Hepatocyte (in vitro differentiated cells): ENCODE measurements at regions not wholly inside any gene's neighbourhood (a gene's known extent, or its start where the extent isn't known, plus 50 kb on each side); places are given as distances from the start of the nearest gene placed in this dataset.

Source experiments
- EZH2 ChIP-seq: fragments of 200-600 bp; sonication (generic); IDR thresholded peaks from 2 replicates; pipeline ENCODE4 v1.6.1; 2016; ENCODE audit warnings: antibody characterized with exemption, mild to moderate bottlenecking, borderline replicate concordance
- EZH2phosphoT487 ChIP-seq: fragments of 200-600 bp; sonication (generic); IDR thresholded peaks from one replicate; pipeline ENCODE4 v1.6.1; 2018; ENCODE audit warnings: antibody characterized with exemption, mild to moderate bottlenecking, low read depth, moderate library complexity; ENCODE audit not compliant: unreplicated experiment, severe bottlenecking
- TF ChIP-seq, protein P1 (sequence below): fragments of 200-600 bp; sonication (generic); IDR thresholded peaks from 2 replicates; pipeline ENCODE4 v1.5.1; 2016; ENCODE audit warnings: antibody characterized with exemption, mild to moderate bottlenecking; ENCODE audit not compliant: poor library complexity

DNA sequence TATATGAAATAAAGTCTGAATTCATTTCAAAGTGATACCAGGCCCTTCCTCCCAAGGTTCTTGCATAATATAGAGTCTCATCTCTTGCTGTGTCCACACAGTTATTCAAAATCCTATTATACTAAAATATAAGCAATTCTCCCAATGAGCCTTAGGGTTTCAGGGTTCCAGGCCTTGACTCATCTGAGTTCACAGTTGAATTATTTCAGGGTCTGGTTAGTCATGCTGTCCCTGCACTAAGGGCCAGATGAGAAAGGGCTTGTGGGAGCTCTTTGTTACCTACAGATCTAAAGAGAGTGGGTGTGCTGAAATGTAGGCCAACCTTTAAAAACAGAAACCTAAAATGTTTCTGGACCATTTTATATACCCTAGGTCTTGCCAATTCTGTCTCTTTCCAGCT lies 337.5 kb upstream of the LRRC7 start:
- TF ChIP-seq, protein P1, sequence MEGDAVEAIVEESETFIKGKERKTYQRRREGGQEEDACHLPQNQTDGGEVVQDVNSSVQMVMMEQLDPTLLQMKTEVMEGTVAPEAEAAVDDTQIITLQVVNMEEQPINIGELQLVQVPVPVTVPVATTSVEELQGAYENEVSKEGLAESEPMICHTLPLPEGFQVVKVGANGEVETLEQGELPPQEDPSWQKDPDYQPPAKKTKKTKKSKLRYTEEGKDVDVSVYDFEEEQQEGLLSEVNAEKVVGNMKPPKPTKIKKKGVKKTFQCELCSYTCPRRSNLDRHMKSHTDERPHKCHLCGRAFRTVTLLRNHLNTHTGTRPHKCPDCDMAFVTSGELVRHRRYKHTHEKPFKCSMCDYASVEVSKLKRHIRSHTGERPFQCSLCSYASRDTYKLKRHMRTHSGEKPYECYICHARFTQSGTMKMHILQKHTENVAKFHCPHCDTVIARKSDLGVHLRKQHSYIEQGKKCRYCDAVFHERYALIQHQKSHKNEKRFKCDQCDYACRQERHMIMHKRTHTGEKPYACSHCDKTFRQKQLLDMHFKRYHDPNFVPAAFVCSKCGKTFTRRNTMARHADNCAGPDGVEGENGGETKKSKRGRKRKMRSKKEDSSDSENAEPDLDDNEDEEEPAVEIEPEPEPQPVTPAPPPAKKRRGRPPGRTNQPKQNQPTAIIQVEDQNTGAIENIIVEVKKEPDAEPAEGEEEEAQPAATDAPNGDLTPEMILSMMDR, result no peak
- TF ChIP-seq EZH2, result no peak
- TF ChIP-seq EZH2phosphoT487, result no peak
